NCI-H1048 (cell line): ENCODE measurements at regions not wholly inside any gene's neighbourhood (a gene's known extent, or its start where the extent isn't known, plus 50 kb on each side); places are given as distances from the start of the nearest gene placed in this dataset.
"Not testable (repeated sequence)": the region's sequence is repeated elsewhere in the genome, so short reads cannot be mapped to it uniquely, and the experiment has no call there.

Source experiments
- DNase-seq: peaks from one replicate; lab custom pipeline; 2025; lab: John Stamatoyannopoulos, UW

DNA sequence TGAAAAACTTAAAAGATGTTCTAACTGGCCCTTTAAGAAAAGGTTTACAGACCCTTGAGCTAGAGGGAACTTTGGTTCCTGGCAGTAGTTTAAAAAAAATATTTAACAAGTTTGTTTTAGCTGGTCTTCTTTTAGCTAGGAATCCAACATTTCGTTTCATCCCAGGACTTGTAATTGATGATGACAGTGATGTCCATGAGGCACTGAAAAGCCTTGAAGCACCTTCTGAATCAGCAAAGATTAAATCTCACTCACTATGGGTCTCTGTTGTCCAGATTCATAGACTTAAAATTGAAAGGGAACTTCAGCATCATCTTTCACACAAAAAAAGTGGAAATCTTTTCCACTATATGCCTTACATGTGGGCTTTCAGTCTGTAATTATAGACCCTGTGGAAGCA lies 102.9 kb upstream of the ETAA1 start:
- DNase-seq = no peak

DNA sequence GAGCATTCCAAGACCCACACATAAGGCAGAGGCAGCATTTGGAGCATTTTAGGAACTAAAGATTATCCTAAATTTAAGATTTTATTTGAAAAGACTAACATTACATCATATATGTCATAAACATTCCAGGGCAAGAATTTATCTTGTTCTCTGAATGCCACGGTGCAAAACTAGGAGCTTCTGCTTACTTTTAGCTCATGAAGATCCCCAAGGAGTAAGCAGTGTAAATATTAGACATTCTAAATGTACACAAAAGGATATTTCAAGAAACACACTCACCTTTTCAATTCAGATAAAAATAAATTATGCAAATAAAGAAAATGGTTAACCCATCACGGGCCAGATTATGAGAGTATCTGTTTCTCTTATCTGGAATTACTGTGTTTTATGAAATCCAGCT lies 101.7 kb upstream of the ETAA1 start:
- no peak for DNase-seq

DNA sequence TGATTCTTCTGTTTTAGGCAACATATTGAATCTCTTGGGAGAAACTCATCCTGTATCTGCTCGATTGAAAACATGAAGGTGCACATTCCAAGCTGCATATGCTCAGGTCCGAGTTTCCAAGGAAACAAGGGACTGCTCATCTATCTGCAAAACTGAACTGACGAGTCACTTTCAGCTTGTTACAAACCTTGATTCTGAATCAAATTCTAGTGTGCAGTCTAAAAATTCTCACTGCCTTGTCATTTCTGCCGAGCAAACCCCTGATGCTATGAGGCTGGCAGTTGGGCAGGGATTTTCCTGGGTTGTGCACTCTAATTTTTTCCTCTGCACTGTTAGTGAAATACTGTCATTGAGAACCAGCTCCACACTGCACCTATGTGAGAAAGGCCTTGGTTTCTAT lies 101.3 kb upstream of the ETAA1 start:
- DNase-seq = no peak

DNA sequence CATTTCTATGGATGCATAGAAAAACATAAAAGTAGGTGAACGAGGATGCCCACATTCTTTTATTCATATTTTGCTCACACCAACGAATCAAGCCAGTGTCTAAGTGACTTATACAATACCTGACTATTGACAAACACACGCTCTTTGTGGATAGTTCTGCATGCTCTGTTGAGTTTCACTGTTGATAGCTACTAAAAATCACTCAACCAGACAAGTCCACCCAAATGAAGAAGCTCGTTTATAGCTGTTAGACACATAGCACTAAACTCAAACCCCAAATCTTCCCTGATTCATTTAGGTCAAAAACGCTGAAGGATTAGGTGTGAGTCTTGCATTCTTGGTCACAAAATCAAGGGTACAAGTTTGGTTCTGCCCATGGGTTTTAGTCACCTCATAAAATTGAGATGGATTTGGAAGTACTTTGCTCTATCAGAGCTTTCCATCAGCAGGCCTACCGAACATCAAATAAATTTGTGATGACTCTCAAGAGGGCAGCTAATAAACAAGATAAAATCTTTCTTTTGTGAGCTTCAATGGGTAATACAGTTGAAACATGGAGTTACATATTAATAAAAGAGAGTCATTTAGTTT lies 92.7 kb upstream of the ETAA1 start:
- no peak for DNase-seq

DNA sequence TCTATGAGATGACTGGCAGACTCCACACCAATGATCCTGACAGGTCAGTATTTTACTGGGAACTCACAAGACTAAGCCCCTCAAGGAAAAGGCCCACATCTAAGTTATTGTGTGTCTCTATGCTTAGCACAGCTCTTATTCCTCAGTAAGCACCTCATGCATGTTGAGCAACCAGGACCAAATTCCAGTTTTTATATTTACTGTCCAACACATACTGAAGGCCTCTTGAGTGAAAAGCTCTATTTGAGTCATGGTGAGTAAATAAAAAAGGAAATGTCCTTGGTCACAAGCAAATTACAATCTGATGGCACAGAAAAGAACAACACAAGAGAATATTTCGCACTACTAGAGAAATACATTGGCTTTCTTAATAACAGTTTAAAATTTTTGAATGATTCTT lies 87.9 kb upstream of the ETAA1 start:
- DNase-seq = no peak

DNA sequence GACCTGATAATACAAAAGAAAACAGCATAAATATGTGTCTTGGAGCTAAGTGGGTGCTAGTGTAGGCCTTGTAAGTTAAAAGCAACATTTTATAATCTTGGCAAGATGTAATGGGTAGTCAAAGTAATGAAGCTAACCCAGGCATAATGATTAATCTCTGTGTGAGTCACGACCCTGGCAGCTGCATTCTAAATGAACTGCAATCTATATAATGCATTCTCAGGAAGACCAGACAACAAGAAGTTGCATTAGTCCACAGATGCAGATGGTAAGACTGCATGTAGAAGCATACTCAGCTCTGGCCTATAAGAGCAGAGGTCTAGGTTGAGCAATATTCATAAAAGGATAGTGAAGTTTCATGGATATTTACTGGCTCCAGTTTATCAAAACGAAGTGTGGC lies 85.6 kb upstream of the ETAA1 start:
- no peak for DNase-seq

DNA sequence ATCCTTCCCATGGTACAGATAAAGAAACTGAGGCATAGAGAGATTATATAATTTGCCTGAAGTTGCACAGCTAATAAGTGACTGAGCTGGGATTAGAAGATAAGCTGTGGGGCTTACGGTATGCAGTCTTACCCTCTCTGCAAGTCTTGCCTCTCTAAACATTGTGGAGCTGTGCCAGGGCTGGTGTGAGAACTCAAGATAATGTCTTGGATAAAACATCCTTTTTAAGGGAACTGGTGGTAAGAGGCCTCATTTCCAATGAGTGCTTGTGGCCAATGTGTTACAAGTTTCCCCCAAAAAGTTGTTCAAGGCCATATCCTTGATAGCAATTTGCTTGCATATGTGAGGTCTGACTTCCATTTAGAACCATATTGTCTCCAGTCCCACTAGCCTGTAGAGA lies 84.3 kb upstream of the ETAA1 start:
- DNase-seq = no peak

DNA sequence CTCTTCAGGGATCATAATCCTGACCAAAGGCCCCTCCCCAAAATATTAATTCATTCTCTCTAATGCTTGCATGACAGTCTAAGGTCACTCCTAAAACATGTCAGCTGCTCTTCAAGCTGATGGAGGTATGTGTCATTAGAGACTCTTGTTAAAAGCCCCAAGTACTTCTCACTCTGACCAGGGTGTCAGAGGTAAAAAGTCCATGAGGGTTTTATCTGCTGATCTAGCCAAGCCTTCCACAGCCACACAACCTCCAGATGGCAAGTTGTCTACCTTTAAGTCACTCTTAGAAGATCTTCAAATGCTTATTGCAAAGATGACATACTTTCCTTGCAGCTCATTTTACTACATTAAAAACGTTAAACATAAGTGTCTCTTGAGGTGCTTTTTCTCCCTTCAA lies 83.6 kb upstream of the ETAA1 start:
- DNase-seq = no peak

DNA sequence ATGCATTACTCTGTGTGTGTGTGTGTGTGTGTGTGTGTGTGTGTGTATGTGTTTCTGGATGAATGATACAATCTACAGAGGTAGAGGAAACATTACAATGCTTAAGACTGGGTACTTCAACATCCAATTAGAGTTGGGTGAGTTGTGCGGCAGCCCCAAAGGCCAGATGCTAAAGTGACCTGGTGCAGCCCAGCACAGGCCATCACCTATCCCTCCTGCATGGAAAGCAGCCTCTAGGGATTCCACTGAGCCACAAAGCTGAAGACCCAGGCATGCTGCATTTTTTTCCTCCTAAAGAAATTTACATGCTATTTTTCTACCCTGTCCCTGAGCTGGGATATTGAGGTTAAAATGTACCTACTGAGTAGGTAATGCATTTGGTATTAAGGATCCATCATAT lies 79.1 kb upstream of the ETAA1 start:
- no peak for DNase-seq

DNA sequence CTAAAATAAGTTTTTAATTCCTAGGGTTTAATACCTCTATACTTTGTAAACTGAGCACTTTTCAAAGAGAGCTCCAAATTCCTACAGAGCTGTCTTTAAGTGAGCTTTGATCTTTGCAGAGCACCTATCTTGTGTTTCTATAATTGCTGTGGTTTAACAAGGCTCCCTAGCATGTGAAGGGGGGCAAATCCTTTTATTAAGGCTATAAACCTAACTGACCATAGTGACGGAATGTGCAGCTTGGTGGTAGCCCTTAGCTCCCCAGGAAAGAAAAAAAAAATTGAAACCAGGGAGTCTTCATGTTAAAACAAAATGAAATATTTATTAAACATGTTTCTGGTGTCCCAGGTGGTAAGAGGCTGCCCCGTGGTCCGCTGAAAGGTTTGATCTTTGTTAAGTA lies 78.6 kb upstream of the ETAA1 start:
- no peak for DNase-seq

DNA sequence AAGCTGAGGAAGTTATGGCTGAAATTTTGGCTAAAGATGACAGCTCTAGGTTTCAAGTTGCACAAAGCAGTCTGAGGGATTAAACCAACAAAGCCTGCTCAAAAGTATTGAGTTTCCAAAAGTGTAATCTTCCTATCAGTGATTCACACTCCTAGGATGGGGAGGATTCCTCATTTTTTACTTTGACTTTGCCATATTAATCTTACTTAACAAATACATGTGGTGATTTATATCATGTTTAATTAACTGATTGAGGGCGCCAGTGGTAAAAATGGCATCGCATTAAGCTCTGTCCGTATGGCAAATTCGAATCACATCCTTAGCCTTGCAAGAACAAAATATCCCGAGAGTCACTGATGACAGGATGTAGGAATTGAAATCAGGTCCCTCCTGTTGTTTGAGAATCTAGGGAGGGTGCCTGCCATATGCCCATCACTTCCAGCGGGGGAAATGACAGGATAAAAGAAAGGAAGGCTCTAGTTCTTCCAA lies 78.1 kb upstream of the ETAA1 start:
- DNase-seq = no peak

DNA sequence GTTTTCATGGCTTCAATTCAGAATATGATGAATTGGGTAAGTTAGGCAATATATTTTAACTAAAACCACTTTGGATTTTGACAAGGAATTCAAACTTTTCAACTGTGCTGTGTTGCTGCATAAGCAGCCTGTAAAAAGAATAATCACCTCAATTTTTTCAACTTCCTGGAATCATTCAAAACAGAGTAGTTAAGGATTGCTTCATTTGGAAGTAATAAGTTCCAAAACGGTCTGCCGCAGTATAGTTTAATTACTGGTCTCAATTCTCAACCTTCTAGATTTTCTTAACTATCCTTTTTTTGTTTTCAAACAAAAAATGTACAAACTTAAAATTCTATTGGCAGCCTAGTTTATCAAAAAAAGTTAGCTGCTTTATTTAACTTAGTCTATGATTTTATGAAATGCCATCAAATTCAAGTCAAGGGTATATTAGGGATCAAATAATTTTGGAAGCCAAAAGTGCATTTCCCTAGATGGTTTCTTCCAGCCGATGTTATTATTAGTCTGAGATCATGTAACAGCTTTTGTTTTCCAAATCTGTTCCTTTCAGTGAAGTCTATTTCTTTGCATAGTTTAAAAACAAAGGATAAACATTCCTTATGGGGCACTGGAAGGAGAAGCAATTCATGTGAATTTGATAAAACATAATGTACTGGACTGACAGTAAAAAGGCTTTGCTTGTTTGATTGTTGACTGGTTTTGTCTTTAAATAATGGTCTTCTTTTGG lies 76.1 kb upstream of the ETAA1 start:
- no peak for DNase-seq

DNA sequence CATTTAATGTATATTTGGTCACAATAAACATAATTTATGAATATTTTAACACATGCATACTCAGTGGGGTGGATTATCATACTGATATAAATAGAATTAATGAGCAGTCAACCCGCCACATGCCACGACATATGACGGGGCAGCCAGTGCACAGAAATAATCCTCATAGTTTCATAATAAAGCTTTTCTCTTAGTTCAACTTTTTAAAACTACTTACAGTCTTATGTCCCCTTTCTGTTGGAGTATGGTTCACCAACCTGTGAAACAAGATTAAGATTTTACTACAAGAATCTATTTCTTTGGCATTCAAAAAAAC lies 75.6 kb upstream of the ETAA1 start:
- DNase-seq = no peak

DNA sequence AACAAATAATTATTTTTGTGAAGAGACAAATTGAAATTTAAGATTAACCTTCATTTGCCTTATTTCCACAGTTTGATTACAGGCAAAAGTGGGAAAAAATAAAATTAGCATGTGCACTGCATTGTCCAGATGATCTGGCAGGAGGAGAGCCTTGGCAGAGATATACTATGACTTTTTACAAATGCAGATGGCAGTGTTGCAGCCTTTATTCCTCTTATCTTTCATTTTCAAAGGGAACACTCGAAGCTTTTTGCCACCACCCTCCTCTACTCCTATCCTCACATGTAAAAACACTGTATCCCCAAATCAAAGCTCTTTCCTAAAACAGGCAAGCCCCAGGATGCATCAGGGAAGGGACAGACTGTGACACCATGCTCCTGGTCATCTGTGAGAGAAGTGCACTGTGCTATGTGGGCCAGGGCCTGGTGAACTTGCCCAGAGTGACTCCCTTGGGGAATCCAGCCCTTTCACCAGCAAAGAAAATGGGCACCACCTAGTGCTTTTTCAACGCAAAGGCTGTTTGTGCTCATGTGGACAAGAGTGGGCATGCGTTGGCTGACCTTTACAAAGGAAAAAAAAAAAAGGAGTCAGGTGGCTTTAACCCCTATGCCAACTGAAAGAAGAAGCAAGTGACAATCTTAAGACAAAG lies 74.7 kb upstream of the ETAA1 start:
- no peak for DNase-seq

DNA sequence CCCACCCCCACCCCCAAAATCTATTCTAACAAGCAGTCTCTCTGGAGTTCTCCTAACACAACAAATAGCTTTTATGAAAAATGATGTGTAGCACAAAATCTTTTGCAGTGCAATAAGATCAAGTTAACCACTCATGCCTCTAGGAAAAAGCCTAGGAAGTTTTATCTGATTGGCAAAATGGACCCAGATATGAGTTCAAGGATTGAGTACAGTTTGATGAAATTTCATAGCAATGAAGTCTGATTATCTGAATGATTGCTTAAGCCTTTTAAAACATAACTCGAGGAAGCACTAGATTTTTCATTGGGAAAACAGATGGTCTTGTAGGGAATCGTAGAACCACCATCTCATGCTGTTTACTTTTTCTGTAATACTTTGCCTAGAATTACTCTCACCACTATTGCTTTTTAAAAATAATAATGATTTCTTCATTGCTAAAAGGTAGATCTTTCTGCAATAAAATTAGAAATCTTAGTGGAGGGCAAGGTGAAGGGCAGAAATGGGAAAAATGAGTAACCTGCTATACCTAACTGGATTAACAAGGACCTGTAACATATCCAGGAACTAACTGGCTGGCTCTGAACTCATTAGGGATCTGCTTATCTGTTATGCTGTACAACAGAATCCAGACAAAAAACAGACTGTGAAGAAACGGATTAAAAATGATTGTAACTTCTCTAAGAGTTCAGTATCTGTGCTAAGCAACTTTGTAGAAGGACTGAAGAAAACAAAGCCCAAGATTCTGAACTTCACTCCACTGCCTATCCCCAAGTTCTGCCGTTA lies 73.7 kb upstream of the ETAA1 start:
- DNase-seq = no peak

DNA sequence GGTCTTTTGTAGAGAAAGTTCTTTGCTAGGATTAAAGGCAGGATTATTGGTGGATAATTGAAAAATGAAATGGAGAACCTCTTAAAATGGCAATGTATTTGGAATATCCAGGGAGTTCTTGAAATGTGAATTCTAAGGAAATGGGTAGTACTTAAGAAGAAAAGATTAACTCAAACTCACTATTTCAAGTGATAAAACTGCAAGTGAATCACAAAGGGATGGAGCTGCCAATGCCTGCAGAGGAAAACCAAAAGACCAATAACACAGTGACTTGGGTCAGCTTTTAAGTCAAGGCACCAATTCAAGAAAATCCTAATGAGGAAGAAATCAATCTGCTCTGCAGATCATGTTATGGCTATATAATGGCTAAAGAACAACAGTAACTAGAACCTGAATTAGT lies 67.6 kb upstream of the ETAA1 start:
- no peak for DNase-seq

DNA sequence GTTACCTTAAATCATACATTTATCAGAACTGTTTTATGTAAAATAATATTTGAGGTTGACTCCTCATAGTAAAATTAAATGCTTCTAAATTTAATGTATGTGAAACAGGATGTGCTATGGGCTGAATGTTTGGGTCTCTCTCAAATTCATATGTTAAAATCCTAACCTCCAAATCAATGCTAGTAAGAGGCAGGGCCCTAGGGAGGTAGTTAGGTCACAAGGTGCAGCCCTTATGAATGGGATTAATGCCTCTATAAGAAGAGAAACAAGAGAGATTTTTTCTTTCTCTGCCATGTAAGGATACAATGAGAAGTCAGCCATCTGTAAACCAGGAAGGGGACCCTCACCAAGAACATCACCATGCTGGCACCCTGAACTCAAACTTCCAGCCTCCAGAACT lies 67.2 kb upstream of the ETAA1 start:
- DNase-seq = no peak

DNA sequence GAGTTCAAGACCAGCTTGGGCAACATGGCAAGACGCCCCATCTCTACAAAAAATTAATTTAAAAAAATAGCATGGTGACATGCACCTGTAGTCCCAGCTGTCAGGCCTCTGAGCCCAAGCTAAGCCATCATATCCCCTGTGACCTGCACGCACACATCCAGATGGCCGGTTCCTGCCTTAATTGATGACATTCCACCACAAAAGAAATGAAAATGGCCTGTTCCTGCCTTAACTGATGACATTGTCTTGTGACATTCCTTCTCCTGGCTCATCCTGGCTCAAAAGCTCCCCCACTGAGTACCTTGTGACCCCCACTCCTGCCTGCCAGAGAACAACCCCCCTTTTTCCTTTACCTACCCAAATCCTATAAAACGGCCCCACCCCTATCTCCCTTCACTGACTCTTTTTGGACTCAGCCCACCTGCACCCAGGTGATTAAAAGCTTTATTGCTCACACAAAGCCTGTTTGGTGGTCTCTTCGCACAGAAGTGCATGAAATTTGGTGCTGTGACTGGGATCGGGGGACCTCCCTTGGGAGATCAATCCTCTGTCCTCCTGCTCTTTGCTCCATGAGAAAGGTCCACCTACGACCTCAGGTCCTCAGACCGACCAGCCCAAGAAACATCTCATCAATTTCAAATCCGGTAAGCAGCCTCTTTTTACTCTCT lies 65.6 kb upstream of the ETAA1 start:
- DNase-seq = not testable (repeated sequence)

DNA sequence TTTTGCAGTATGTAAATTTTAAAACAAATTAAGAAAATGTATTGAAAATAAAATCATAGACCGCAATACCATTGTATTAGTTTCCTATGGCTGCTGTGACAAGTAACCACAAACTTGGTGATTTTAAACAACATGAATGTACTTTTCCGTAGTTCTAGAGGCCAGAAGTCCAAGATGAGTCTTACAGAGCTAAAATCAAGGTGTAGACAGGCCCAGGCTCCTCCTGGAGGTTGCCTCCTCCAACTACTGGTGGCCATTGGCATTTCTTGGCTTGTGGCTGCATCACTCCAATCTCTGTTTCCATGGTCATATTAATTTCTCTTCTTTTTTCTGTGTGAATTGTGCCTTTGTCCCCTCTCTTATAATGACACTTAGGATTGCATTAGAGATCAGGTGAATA lies 59.2 kb upstream of the ETAA1 start:
- no peak for DNase-seq

DNA sequence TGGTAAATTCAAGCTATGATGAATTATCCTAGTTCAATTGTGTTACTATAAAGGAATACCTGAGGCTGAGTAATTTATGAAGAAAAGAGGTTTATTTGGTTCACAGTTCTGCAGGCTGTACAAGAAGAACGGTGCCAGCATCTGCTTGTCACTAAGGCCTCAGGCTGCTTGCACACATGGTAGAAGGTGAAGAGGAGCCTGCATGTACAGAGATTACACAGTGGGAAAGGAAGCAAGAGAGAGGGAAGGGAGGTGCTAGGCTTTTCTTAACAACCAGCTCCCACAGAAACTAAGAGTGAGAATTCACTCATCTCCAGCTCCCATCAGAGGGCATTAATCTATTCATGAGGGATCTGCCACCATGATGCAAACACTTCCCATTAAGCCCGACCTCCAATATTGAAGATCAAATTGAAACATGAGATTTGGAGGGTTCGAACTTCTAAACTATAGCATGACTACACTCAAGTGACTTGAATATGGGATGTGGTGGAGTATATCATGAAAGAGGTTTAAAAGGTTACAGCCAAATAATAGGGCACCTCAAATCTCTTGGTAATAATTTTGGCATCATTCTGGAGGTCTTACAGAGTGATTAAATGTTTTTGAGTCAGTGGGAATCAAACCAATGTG lies 58.4 kb upstream of the ETAA1 start:
- DNase-seq = no peak

DNA sequence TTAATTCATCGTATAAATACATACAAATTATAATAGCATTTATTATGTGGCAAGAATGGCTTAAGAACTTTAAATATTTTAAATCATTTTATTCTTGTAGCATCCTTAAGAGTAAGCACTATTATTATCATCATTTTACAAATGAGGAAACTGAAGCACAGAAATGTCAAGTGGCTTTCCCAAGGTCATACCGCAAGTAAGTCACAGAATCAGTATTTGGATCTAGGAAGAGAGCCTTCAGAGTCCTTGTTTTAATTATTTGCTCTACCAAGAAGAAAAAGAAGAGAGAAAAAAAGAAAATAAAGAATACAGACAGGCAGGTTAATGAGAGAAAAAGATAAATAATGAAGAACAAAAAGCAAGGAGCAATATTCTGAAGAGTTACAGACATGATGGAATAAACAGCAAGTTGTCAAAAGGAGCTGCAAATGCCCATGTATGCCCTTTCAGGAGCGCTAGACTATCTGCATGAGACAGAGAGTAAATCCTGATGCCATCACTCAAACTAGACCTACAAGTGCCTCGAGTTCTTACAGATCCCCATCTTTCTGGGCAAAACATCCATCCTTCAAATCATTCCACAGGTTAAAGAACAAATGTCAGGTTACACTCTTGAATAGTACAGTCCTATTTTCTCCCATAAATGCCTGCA lies 57.8 kb upstream of the ETAA1 start:
- DNase-seq = no peak
